ENCODE measurements at regions not wholly inside any gene's neighbourhood (a gene's known extent, or its start where the extent isn't known, plus 50 kb on each side); places are given as distances from the start of the nearest gene placed in this dataset.

DNA sequence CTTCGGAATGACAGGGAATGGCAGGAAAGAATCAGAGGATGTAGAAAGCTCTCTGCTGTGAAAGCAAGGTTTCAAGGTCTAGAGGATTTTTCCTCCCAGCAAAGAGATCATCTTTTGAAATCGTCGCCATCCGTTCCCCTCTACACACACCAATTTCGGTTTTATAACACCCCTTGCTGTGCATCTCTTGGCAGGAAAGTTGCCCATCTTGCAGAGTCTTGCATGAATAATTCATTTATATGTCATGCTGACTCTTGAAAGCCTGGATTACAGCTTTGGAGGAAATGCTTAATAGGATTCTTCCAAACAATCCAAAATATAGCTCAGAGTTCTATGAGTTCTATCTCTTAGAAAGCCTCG is 262.7 kb downstream of the CHL1 start:
- H3K27me3 Mint-ChIP-seq (ENCODE audit: low read depth): no peaks in the 10 kb centered on the region
- no peaks in the 10 kb centered on the region for H3K4me1 Mint-ChIP-seq (ENCODE audit: low read depth)
- H3K36me3 Mint-ChIP-seq (ENCODE audit: low read depth): no peaks in the 10 kb centered on the region
- H3K27ac Mint-ChIP-seq (ENCODE audit: unreplicated experiment): no peak overlapping the region
- H3K9me3 Mint-ChIP-seq (ENCODE audit: low read depth): peaks cover 3% of the 10 kb centered on the region
- H3K4me3 Mint-ChIP-seq (ENCODE audit: unreplicated experiment): no peak overlapping the region
- no peak for TF ChIP-seq CTCF (IDR thresholded peaks at IDR 0.05)
- DNase-seq (ENCODE audit: low spot score): no peak

GRCh38 chr3:461006-461405 is 264.4 kb downstream of the CHL1 start:
- H3K9me3 Mint-ChIP-seq (ENCODE audit: low read depth): peaks cover 3% of the 10 kb centered on the region
- no peaks in the 10 kb centered on the region for H3K4me1 Mint-ChIP-seq (ENCODE audit: low read depth)
- no peak overlapping the region for H3K27ac Mint-ChIP-seq (ENCODE audit: unreplicated experiment)
- no peak overlapping the region for H3K4me3 Mint-ChIP-seq (ENCODE audit: unreplicated experiment)
- no peak for TF ChIP-seq CTCF (IDR thresholded peaks at IDR 0.05)
- no peaks in the 10 kb centered on the region for H3K27me3 Mint-ChIP-seq (ENCODE audit: low read depth)
- H3K36me3 Mint-ChIP-seq (ENCODE audit: low read depth): no peaks in the 10 kb centered on the region
- DNase-seq (ENCODE audit: low spot score): no peak

- Mint-ChIP-seq H3K36me3 (ENCODE audit: low read depth) (no peaks in the 10 kb centered on the region), H3K27ac (ENCODE audit: unreplicated experiment) (no peak overlapping the region), H3K27me3 (ENCODE audit: low read depth) (peaks cover 2% of the 10 kb centered on the region), H3K4me3 (ENCODE audit: unreplicated experiment) (no peak overlapping the region), H3K9me3 (ENCODE audit: low read depth) (peaks cover 3% of the 10 kb centered on the region), H3K4me1 (ENCODE audit: low read depth) (no peaks in the 10 kb centered on the region)
- no peak for TF ChIP-seq CTCF (IDR thresholded peaks at IDR 0.05)
- no peak for DNase-seq (ENCODE audit: low spot score)
Measured at GRCh38 chr3:462851-463250, 266.3 kb downstream of the CHL1 start.

GRCh38 chr3:463252-464192 is 267.0 kb downstream of the CHL1 start:
- H3K27me3 Mint-ChIP-seq (ENCODE audit: low read depth): peaks cover 2% of the 10 kb centered on the region
- no peak overlapping the region for H3K27ac Mint-ChIP-seq (ENCODE audit: unreplicated experiment)
- DNase-seq (ENCODE audit: low spot score): no peak
- no peak for TF ChIP-seq CTCF (IDR thresholded peaks at IDR 0.05)
- H3K9me3 Mint-ChIP-seq (ENCODE audit: low read depth): peaks cover 5% of the 10 kb centered on the region
- H3K36me3 Mint-ChIP-seq (ENCODE audit: low read depth): no peaks in the 10 kb centered on the region
- no peak overlapping the region for H3K4me3 Mint-ChIP-seq (ENCODE audit: unreplicated experiment)
- no peaks in the 10 kb centered on the region for H3K4me1 Mint-ChIP-seq (ENCODE audit: low read depth)

DNA sequence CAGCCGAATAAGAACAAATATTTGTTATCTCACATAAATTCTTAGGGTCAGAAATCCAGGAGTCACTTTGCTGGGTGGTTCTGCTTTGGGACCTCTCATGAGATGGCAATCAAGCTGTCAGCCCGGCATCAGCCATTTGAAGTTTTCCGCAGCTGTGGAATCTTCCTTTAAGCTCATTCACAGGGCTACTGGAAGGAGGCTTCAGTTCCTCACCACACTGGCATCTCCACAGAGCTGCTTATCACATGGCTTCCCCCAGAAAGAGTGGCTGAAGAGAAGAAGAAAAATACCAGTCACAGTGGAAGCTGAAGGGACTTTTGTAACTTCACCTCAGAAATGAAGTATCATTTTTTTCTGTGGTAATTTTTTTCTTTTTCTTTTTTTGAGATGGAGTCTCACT is 267.7 kb downstream of the CHL1 start:
- Mint-ChIP-seq H3K27me3 (ENCODE audit: low read depth) (peaks cover 2% of the 10 kb centered on the region), H3K4me1 (ENCODE audit: low read depth) (no peaks in the 10 kb centered on the region), H3K9me3 (ENCODE audit: low read depth) (peaks cover 5% of the 10 kb centered on the region), H3K36me3 (ENCODE audit: low read depth) (no peaks in the 10 kb centered on the region), H3K4me3 (ENCODE audit: unreplicated experiment) (no peak overlapping the region), H3K27ac (ENCODE audit: unreplicated experiment) (no peak overlapping the region)
- no peak for DNase-seq (ENCODE audit: low spot score)
- TF ChIP-seq CTCF (IDR thresholded peaks at IDR 0.05): no peak
